Hepatocyte (in vitro differentiated cells): ENCODE measurements at regions not wholly inside any gene's neighbourhood (a gene's known extent, or its start where the extent isn't known, plus 50 kb on each side); places are given as distances from the start of the nearest gene placed in this dataset.

Source experiments
- EZH2 ChIP-seq: fragments of 200-600 bp; sonication (generic); IDR thresholded peaks from 2 replicates; pipeline ENCODE4 v1.6.1; 2016; ENCODE audit warnings: antibody characterized with exemption, mild to moderate bottlenecking, borderline replicate concordance
- EZH2phosphoT487 ChIP-seq: fragments of 200-600 bp; sonication (generic); IDR thresholded peaks from one replicate; pipeline ENCODE4 v1.6.1; 2018; ENCODE audit warnings: antibody characterized with exemption, mild to moderate bottlenecking, low read depth, moderate library complexity; ENCODE audit not compliant: unreplicated experiment, severe bottlenecking
- TF ChIP-seq, protein P1 (sequence below): fragments of 200-600 bp; sonication (generic); IDR thresholded peaks from 2 replicates; pipeline ENCODE4 v1.5.1; 2016; ENCODE audit warnings: antibody characterized with exemption, mild to moderate bottlenecking; ENCODE audit not compliant: poor library complexity

DNA sequence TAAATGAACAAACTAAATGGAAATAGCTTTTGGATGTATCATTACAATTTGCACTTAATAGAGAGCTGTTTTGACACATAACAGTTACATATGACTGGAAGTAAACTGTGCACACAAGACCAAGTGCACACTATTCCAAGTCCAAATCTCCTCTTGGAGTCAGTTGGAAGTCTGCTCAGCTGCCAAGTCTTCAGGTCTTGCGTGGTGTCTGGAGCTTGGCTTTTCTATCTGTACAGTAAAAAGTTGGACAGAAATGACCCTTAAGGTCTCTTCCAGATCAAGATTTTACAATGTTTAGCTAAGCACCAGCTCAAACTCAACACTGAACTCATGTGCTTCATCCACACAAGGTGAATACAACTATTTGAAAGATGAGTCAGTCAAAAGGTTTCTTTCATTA, 456.9 kb downstream of the RASEF start:
- TF ChIP-seq, protein P1, sequence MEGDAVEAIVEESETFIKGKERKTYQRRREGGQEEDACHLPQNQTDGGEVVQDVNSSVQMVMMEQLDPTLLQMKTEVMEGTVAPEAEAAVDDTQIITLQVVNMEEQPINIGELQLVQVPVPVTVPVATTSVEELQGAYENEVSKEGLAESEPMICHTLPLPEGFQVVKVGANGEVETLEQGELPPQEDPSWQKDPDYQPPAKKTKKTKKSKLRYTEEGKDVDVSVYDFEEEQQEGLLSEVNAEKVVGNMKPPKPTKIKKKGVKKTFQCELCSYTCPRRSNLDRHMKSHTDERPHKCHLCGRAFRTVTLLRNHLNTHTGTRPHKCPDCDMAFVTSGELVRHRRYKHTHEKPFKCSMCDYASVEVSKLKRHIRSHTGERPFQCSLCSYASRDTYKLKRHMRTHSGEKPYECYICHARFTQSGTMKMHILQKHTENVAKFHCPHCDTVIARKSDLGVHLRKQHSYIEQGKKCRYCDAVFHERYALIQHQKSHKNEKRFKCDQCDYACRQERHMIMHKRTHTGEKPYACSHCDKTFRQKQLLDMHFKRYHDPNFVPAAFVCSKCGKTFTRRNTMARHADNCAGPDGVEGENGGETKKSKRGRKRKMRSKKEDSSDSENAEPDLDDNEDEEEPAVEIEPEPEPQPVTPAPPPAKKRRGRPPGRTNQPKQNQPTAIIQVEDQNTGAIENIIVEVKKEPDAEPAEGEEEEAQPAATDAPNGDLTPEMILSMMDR, result no peak
- TF ChIP-seq EZH2phosphoT487, result no peak
- TF ChIP-seq EZH2, result no peak
